ENCODE measurements at regions not wholly inside any gene's neighbourhood (a gene's known extent, or its start where the extent isn't known, plus 50 kb on each side); places are given as distances from the start of the nearest gene placed in this dataset.

- TF ChIP-seq REST (IDR thresholded peaks at IDR 0.05; ENCODE audit: low read depth, low read length) (no peak), CTCF (IDR thresholded peaks at IDR 0.05) (no peak), EP300 (IDR thresholded peaks at IDR 0.05; ENCODE audit: borderline replicate concordance in 1 of 2, low read depth in 1 of 2, low read length in 1 of 2) (no peak)
Observed at GRCh38 chr19:5290336-5291262, 50.0 kb downstream of the PTPRS start.

Measured in SK-N-SH (cell line).